WTC11 (cell line): ENCODE measurements at regions not wholly inside any gene's neighbourhood (a gene's known extent, or its start where the extent isn't known, plus 50 kb on each side); places are given as distances from the start of the nearest gene placed in this dataset.

Source experiments
- ATAC-seq: fragments of 200-7000 bp; cut with Tn5 transposase; 2 replicates; pipeline ENCODE4 v1.10.0; 2021; ENCODE audit warnings: mild to moderate bottlenecking, moderate library complexity
- CTCF ChIA-PET: fragments of 300-600 bp; sonication (Branson Sonifier 250); formaldehyde crosslinking; loops from one replicate; lab custom pipeline; 2021; ENCODE audit warnings: antibody characterized with exemption; lab: Charles Lee
- POLR2A ChIA-PET: fragments of 350-600 bp; sonication (Branson Sonifier 250); formaldehyde crosslinking; loops from one replicate; lab custom pipeline; 2021; ENCODE audit warnings: antibody characterized with exemption; lab: Charles Lee
- DNase-seq: peaks from one replicate; pipeline ENCODE4 v3.0.0; 2021; ENCODE audit warnings: low spot score
- H3K27ac Mint-ChIP-seq: 2 replicates; pipeline ENCODE4 v1.8.0; 2021; ENCODE audit warnings: mixed read lengths
- H3K27me3 Mint-ChIP-seq: 2 replicates; pipeline ENCODE4 v1.8.0; 2021; ENCODE audit warnings: low read depth, mild to moderate bottlenecking, moderate library complexity, mixed read lengths
- H3K36me3 Mint-ChIP-seq: 2 replicates; pipeline ENCODE4 v1.8.0; 2021; ENCODE audit warnings: mixed read lengths
- H3K4me1 Mint-ChIP-seq: 2 replicates; pipeline ENCODE4 v1.8.0; 2022; ENCODE audit warnings: mixed read lengths
- H3K4me3 Mint-ChIP-seq: 2 replicates; pipeline ENCODE4 v1.8.0; 2021; ENCODE audit warnings: mild to moderate bottlenecking, moderate library complexity, mixed read lengths
- H3K9me3 Mint-ChIP-seq: 2 replicates; pipeline ENCODE4 v1.8.0; 2021; ENCODE audit warnings: mixed read lengths
- AFF4 ChIP-seq: sonication (generic); formaldehyde crosslinking; IDR thresholded peaks from 2 replicates; pipeline ENCODE4 v1.8.1; 2023; ENCODE audit warnings: mild to moderate bottlenecking, missing genetic modification reagents, borderline replicate concordance
- ATF2 ChIP-seq: sonication (generic); formaldehyde crosslinking; IDR thresholded peaks from 2 replicates; pipeline ENCODE4 v1.8.1; 2022; ENCODE audit warnings: low read depth, missing genetic modification reagents, borderline replicate concordance
- CBFB ChIP-seq: sonication (generic); formaldehyde crosslinking; IDR thresholded peaks from 2 replicates; pipeline ENCODE4 v1.8.1; 2022; ENCODE audit warnings: mild to moderate bottlenecking, low read depth, missing genetic modification reagents
- CREM ChIP-seq: sonication (generic); formaldehyde crosslinking; IDR thresholded peaks from 2 replicates; pipeline ENCODE4 v1.8.1; 2022; ENCODE audit warnings: mild to moderate bottlenecking, missing genetic modification reagents, moderate library complexity
- ELF4 ChIP-seq: sonication (generic); formaldehyde crosslinking; IDR thresholded peaks from 2 replicates; pipeline ENCODE4 v1.8.1; 2022; ENCODE audit warnings: low read depth, mild to moderate bottlenecking, moderate library complexity, missing genetic modification reagents
- EMX1 ChIP-seq: fragments of 250-450 bp; sonication (Bioruptor Pico); IDR thresholded peaks from 2 replicates; pipeline ENCODE4 v1.8.0; 2021; ENCODE audit warnings: mild to moderate bottlenecking
- GTF2I ChIP-seq: fragments of 250-450 bp; sonication (Bioruptor Pico); conservative IDR thresholded peaks from 2 replicates; pipeline ENCODE4 v1.4.0; 2021; ENCODE audit warnings: mild to moderate bottlenecking
- MXD4 ChIP-seq: fragments of 250-450 bp; sonication (Bioruptor Pico); IDR thresholded peaks from 2 replicates; pipeline ENCODE4 v1.8.0; 2021; ENCODE audit warnings: mild to moderate bottlenecking, moderate library complexity, borderline replicate concordance
- NR2C2 ChIP-seq: sonication (generic); formaldehyde crosslinking; IDR thresholded peaks from 2 replicates; pipeline ENCODE4 v1.8.0; 2022; ENCODE audit warnings: mild to moderate bottlenecking, missing genetic modification reagents
- OVOL2 ChIP-seq: fragments of 250-450 bp; sonication (Bioruptor Pico); IDR thresholded peaks from 2 replicates; pipeline ENCODE4 v1.9.0; 2021; ENCODE audit warnings: mild to moderate bottlenecking, borderline replicate concordance
- SMAD4 ChIP-seq: sonication (generic); formaldehyde crosslinking; IDR thresholded peaks from 2 replicates; pipeline ENCODE4 v1.8.0; 2022; ENCODE audit warnings: mild to moderate bottlenecking, missing genetic modification reagents
- SP1 ChIP-seq: sonication (generic); formaldehyde crosslinking; conservative IDR thresholded peaks from 2 replicates; pipeline ENCODE4 v1.8.1; 2022; ENCODE audit warnings: missing genetic modification reagents
- STAT6 ChIP-seq: sonication (generic); formaldehyde crosslinking; conservative IDR thresholded peaks from 2 replicates; pipeline ENCODE4 v1.8.1; 2023; ENCODE audit warnings: mild to moderate bottlenecking, low read depth, missing genetic modification reagents, moderate library complexity
- TEAD1 ChIP-seq: sonication (generic); formaldehyde crosslinking; IDR thresholded peaks from 2 replicates; pipeline ENCODE4 v1.8.0; 2022; ENCODE audit warnings: mild to moderate bottlenecking, missing genetic modification reagents
- TEAD4 ChIP-seq: sonication (generic); formaldehyde crosslinking; IDR thresholded peaks from 2 replicates; pipeline ENCODE4 v1.8.0; 2022; ENCODE audit warnings: mild to moderate bottlenecking, missing genetic modification reagents
- USF1 ChIP-seq: sonication (generic); formaldehyde crosslinking; IDR thresholded peaks from 2 replicates; pipeline ENCODE4 v1.8.0; 2022; ENCODE audit warnings: mild to moderate bottlenecking, missing genetic modification reagents
- ZNF423 ChIP-seq: fragments of 250-450 bp; sonication (Bioruptor Pico); IDR thresholded peaks from 2 replicates; pipeline ENCODE4 v2.1.2; 2022; ENCODE audit warnings: mild to moderate bottlenecking, moderate library complexity
- TF ChIP-seq, protein P1 (sequence below): sonication (generic); formaldehyde crosslinking; IDR thresholded peaks from 2 replicates; pipeline ENCODE4 v1.8.1; 2023; ENCODE audit warnings: mild to moderate bottlenecking, missing genetic modification reagents
- TF ChIP-seq, protein P2 (sequence below): sonication (generic); formaldehyde crosslinking; IDR thresholded peaks from 2 replicates; pipeline ENCODE4 v1.8.0; 2022; ENCODE audit warnings: mild to moderate bottlenecking, missing genetic modification reagents
- TF ChIP-seq, protein P3 (sequence below): fragments of 200-600 bp; IDR thresholded peaks from 2 replicates; pipeline ENCODE4 v1.8.0; 2022; ENCODE audit warnings: antibody characterized with exemption
- TF ChIP-seq, protein P4 (sequence below): sonication (generic); formaldehyde crosslinking; conservative IDR thresholded peaks from 2 replicates; pipeline ENCODE4 v1.8.1; 2022; ENCODE audit warnings: mild to moderate bottlenecking, missing genetic modification reagents
- TF ChIP-seq, protein P5 (sequence below): sonication (generic); formaldehyde crosslinking; IDR thresholded peaks from 2 replicates; pipeline ENCODE4 v1.8.0; 2022; ENCODE audit warnings: mild to moderate bottlenecking, missing genetic modification reagents

GRCh38 chr18:39271654-39272053, 1706.1 kb upstream of the CELF4 start:
- ATAC-seq: peak; percentile 63
- no peak for DNase-seq
- Mint-ChIP-seq H3K4me3 (no peak overlapping the region), H3K9me3 (peaks cover 8% of the 10 kb centered on the region; the same call in 1 of the 2 replicates), H3K36me3 (no peaks in the 10 kb centered on the region), H3K27ac (no peak overlapping the region), H3K4me1 (peaks cover 24% of the 10 kb centered on the region), H3K27me3 (no peaks in the 10 kb centered on the region)
- POLR2A ChIA-PET: no interaction called here
- CTCF ChIA-PET: no interaction called here
- TF ChIP-seq OVOL2: no peak
- TF ChIP-seq, protein P1, sequence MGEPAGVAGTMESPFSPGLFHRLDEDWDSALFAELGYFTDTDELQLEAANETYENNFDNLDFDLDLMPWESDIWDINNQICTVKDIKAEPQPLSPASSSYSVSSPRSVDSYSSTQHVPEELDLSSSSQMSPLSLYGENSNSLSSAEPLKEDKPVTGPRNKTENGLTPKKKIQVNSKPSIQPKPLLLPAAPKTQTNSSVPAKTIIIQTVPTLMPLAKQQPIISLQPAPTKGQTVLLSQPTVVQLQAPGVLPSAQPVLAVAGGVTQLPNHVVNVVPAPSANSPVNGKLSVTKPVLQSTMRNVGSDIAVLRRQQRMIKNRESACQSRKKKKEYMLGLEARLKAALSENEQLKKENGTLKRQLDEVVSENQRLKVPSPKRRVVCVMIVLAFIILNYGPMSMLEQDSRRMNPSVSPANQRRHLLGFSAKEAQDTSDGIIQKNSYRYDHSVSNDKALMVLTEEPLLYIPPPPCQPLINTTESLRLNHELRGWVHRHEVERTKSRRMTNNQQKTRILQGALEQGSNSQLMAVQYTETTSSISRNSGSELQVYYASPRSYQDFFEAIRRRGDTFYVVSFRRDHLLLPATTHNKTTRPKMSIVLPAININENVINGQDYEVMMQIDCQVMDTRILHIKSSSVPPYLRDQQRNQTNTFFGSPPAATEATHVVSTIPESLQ (CRISPR knock-in tag): no peak
- no peak for TF ChIP-seq ZNF423 (CRISPR knock-in tag)
- TF ChIP-seq CBFB (CRISPR knock-in tag): no peak
- TF ChIP-seq, protein P2, sequence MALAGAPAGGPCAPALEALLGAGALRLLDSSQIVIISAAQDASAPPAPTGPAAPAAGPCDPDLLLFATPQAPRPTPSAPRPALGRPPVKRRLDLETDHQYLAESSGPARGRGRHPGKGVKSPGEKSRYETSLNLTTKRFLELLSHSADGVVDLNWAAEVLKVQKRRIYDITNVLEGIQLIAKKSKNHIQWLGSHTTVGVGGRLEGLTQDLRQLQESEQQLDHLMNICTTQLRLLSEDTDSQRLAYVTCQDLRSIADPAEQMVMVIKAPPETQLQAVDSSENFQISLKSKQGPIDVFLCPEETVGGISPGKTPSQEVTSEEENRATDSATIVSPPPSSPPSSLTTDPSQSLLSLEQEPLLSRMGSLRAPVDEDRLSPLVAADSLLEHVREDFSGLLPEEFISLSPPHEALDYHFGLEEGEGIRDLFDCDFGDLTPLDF: no peak
- no peak for TF ChIP-seq SMAD4
- no peak for TF ChIP-seq SP1 (CRISPR knock-in tag)
- no peak for TF ChIP-seq MXD4 (CRISPR knock-in tag)
- TF ChIP-seq CREM (CRISPR knock-in tag): no peak
- TF ChIP-seq TEAD1 (CRISPR knock-in tag): no peak
- TF ChIP-seq NR2C2: no peak
- TF ChIP-seq ATF2: no peak
- TF ChIP-seq, protein P3, sequence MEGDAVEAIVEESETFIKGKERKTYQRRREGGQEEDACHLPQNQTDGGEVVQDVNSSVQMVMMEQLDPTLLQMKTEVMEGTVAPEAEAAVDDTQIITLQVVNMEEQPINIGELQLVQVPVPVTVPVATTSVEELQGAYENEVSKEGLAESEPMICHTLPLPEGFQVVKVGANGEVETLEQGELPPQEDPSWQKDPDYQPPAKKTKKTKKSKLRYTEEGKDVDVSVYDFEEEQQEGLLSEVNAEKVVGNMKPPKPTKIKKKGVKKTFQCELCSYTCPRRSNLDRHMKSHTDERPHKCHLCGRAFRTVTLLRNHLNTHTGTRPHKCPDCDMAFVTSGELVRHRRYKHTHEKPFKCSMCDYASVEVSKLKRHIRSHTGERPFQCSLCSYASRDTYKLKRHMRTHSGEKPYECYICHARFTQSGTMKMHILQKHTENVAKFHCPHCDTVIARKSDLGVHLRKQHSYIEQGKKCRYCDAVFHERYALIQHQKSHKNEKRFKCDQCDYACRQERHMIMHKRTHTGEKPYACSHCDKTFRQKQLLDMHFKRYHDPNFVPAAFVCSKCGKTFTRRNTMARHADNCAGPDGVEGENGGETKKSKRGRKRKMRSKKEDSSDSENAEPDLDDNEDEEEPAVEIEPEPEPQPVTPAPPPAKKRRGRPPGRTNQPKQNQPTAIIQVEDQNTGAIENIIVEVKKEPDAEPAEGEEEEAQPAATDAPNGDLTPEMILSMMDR: no peak
- TF ChIP-seq, protein P4, sequence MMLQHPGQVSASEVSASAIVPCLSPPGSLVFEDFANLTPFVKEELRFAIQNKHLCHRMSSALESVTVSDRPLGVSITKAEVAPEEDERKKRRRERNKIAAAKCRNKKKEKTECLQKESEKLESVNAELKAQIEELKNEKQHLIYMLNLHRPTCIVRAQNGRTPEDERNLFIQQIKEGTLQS (CRISPR knock-in tag): no peak
- no peak for TF ChIP-seq EMX1

GRCh38 chr18:39260565-39260964, 1695.0 kb upstream of the CELF4 start:
- ATAC-seq: no peak
- H3K27me3 Mint-ChIP-seq: no peaks in the 10 kb centered on the region
- CTCF ChIA-PET: no interaction called here
- TF ChIP-seq, protein P5, sequence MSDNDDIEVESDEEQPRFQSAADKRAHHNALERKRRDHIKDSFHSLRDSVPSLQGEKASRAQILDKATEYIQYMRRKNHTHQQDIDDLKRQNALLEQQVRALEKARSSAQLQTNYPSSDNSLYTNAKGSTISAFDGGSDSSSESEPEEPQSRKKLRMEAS (CRISPR knock-in tag): no peak
- no peak for TF ChIP-seq TEAD4 (CRISPR knock-in tag)
- TF ChIP-seq, protein P4 (CRISPR knock-in tag): no peak
- TF ChIP-seq USF1: no peak
- TF ChIP-seq ELF4 (CRISPR knock-in tag): no peak
- no peak for TF ChIP-seq GTF2I (CRISPR knock-in tag)
- no peak for TF ChIP-seq STAT6 (CRISPR knock-in tag)
- no peak for TF ChIP-seq AFF4 (CRISPR knock-in tag)

More at GRCh38 chr18:39260565-39260964, 1695.0 kb upstream of the CELF4 start:
- no peaks in the 10 kb centered on the region for H3K36me3 Mint-ChIP-seq
- H3K9me3 Mint-ChIP-seq: peaks cover 7% of the 10 kb centered on the region
- DNase-seq: no peak
- H3K27ac Mint-ChIP-seq: no peak overlapping the region
- H3K4me1 Mint-ChIP-seq: peaks cover 4% of the 10 kb centered on the region
- H3K4me3 Mint-ChIP-seq: no peak overlapping the region
- POLR2A ChIA-PET: no interaction called here
